T-helper 1 cell (primary cell): ENCODE measurements at regions not wholly inside any gene's neighbourhood (a gene's known extent, or its start where the extent isn't known, plus 50 kb on each side); places are given as distances from the start of the nearest gene placed in this dataset.

Experiments
- DNase-seq, 5 donors: peaks; one replicate each; pipeline ENCODE4 v3.0.0-alpha.2; 2012 to 2020

GRCh38 chr10:129361676-129362376 lies 105.2 kb upstream of the MGMT start:
- no peak for DNase-seq

GRCh38 chr10:129364949-129365348 lies 102.1 kb upstream of the MGMT start:
- DNase-seq: no peak

GRCh38 chr10:129365767-129366402 lies 101.2 kb upstream of the MGMT start:
- DNase-seq: no peak

- no peak for DNase-seq
Measured at GRCh38 chr10:129366450-129366849, 100.6 kb upstream of the MGMT start.

- no peak for DNase-seq
Measured at GRCh38 chr10:129369566-129369965, 97.5 kb upstream of the MGMT start.

GRCh38 chr10:129371541-129371940 lies 95.5 kb upstream of the MGMT start:
- DNase-seq: no peak

- no peak for DNase-seq
Measured at GRCh38 chr10:129372172-129372571, 94.9 kb upstream of the MGMT start.

GRCh38 chr10:129373231-129373630 lies 93.8 kb upstream of the MGMT start:
- no peak for DNase-seq

GRCh38 chr10:129373718-129374117 lies 93.3 kb upstream of the MGMT start:
- no peak for DNase-seq

GRCh38 chr10:129375171-129375570 lies 91.9 kb upstream of the MGMT start:
- no peak for DNase-seq

GRCh38 chr10:129375912-129376311 lies 91.1 kb upstream of the MGMT start:
- no peak for DNase-seq

- no peak for DNase-seq
Measured at GRCh38 chr10:129380279-129380678, 86.8 kb upstream of the MGMT start.

GRCh38 chr10:129381741-129382140 lies 85.3 kb upstream of the MGMT start:
- DNase-seq: no peak

- DNase-seq: no peak
Measured at GRCh38 chr10:129382401-129382800, 84.6 kb upstream of the MGMT start.

- DNase-seq: no peak
Measured at GRCh38 chr10:129383651-129384050, 83.4 kb upstream of the MGMT start.

GRCh38 chr10:129385600-129385999 lies 81.4 kb upstream of the MGMT start:
- no peak for DNase-seq

- DNase-seq: no peak
Measured at GRCh38 chr10:129386415-129387257, 80.4 kb upstream of the MGMT start.

GRCh38 chr10:129387258-129387525 lies 79.8 kb upstream of the MGMT start:
- no peak for DNase-seq

- DNase-seq: no peak
Measured at GRCh38 chr10:129388435-129388834, 78.6 kb upstream of the MGMT start.

- no peak for DNase-seq
Measured at GRCh38 chr10:129389194-129389593, 77.8 kb upstream of the MGMT start.

- no peak for DNase-seq
Measured at GRCh38 chr10:129390147-129390546, 76.9 kb upstream of the MGMT start.

GRCh38 chr10:129390726-129391125 lies 76.3 kb upstream of the MGMT start:
- no peak for DNase-seq

- DNase-seq: no peak
Measured at GRCh38 chr10:129391464-129391863, 75.6 kb upstream of the MGMT start.

GRCh38 chr10:129392855-129393254 lies 74.2 kb upstream of the MGMT start:
- DNase-seq: no peak
